Liver (tissue), 3 donors: ENCODE measurements at regions not wholly inside any gene's neighbourhood (a gene's known extent, or its start where the extent isn't known, plus 50 kb on each side); places are given as distances from the start of the nearest gene placed in this dataset.

Source experiments
- EGR1 ChIP-seq, 2 donors: IDR thresholded peaks; 2 replicates each; pipeline ENCODE4 v1.6.1; 2016 to 2018; ENCODE audit warnings: antibody characterized with exemption in 2 of 2, low read depth in 2 of 2
- HNF4G ChIP-seq: IDR thresholded peaks from 2 replicates; pipeline ENCODE4 v1.6.1; 2016; ENCODE audit warnings: antibody characterized with exemption
- JUND ChIP-seq, 2 donors: IDR thresholded peaks; 2 replicates each; pipeline ENCODE4 v1.6.1; 2016; ENCODE audit warnings: antibody characterized with exemption in 2 of 2
- RAD21 ChIP-seq, 2 donors: IDR thresholded peaks; 2 replicates each; pipeline ENCODE4 v1.6.1; 2016; ENCODE audit warnings: antibody characterized with exemption in 2 of 2, mild to moderate bottlenecking in 2 of 2
- RXRA ChIP-seq, 2 donors: IDR thresholded peaks; 2 replicates each; pipeline ENCODE4 v1.6.1; 2017 to 2018; ENCODE audit warnings: antibody characterized with exemption in 2 of 2, mild to moderate bottlenecking in 1 of 2
- SP1 ChIP-seq: IDR thresholded peaks from 2 replicates; pipeline ENCODE4 v1.6.1; 2018; ENCODE audit warnings: antibody characterized with exemption, mild to moderate bottlenecking
- TAF1 ChIP-seq: conservative IDR thresholded peaks from 2 replicates; pipeline ENCODE4 v1.6.1; 2016; ENCODE audit warnings: antibody characterized with exemption, mild to moderate bottlenecking
- YY1 ChIP-seq: IDR thresholded peaks from 2 replicates; pipeline ENCODE4 v1.6.1; 2016; ENCODE audit warnings: antibody characterized with exemption, mild to moderate bottlenecking
- TF ChIP-seq, protein P1 (sequence below): fragments of 150-350 bp; IDR thresholded peaks from 2 replicates; pipeline ENCODE4 v1.5.1; 2017; ENCODE audit warnings: improper control_type of control experiment, low read depth, low read length; ENCODE audit not compliant: missing input control
- TF ChIP-seq, protein P2 (sequence below): IDR thresholded peaks from 2 replicates; pipeline ENCODE4 v1.6.1; 2016; ENCODE audit warnings: antibody characterized with exemption, mild to moderate bottlenecking
- TF ChIP-seq, protein P3 (sequence below): IDR thresholded peaks from 2 replicates; pipeline ENCODE4 v1.6.1; 2016; ENCODE audit warnings: antibody characterized with exemption
- TF ChIP-seq, protein P4 (sequence below): IDR thresholded peaks from 2 replicates; pipeline ENCODE4 v1.6.1; 2016; ENCODE audit warnings: antibody characterized with exemption
- TF ChIP-seq, protein P5 (sequence below): IDR thresholded peaks from 2 replicates; pipeline ENCODE4 v1.6.1; 2016; ENCODE audit warnings: antibody characterized with exemption
- donor health status: healthy.
- donor health status: healthy.

DNA sequence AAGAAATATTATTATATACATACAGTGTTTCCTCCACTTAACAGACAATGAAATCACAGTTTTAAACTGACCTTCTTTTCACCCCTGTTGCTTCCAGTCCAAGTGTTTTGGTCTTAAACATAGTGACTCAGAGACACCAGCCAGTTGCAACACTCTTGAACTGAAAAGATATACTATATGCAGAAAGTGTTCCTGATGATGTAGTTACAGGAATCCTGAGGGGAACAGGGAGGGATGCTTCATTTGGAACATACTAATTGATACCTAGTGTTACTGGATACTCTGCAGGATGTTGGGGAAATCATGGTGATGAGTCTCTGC, 420.8 kb downstream of the CCDC91 start:
- TF ChIP-seq, protein P1, sequence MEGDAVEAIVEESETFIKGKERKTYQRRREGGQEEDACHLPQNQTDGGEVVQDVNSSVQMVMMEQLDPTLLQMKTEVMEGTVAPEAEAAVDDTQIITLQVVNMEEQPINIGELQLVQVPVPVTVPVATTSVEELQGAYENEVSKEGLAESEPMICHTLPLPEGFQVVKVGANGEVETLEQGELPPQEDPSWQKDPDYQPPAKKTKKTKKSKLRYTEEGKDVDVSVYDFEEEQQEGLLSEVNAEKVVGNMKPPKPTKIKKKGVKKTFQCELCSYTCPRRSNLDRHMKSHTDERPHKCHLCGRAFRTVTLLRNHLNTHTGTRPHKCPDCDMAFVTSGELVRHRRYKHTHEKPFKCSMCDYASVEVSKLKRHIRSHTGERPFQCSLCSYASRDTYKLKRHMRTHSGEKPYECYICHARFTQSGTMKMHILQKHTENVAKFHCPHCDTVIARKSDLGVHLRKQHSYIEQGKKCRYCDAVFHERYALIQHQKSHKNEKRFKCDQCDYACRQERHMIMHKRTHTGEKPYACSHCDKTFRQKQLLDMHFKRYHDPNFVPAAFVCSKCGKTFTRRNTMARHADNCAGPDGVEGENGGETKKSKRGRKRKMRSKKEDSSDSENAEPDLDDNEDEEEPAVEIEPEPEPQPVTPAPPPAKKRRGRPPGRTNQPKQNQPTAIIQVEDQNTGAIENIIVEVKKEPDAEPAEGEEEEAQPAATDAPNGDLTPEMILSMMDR: no peak
- TF ChIP-seq, protein P2, sequence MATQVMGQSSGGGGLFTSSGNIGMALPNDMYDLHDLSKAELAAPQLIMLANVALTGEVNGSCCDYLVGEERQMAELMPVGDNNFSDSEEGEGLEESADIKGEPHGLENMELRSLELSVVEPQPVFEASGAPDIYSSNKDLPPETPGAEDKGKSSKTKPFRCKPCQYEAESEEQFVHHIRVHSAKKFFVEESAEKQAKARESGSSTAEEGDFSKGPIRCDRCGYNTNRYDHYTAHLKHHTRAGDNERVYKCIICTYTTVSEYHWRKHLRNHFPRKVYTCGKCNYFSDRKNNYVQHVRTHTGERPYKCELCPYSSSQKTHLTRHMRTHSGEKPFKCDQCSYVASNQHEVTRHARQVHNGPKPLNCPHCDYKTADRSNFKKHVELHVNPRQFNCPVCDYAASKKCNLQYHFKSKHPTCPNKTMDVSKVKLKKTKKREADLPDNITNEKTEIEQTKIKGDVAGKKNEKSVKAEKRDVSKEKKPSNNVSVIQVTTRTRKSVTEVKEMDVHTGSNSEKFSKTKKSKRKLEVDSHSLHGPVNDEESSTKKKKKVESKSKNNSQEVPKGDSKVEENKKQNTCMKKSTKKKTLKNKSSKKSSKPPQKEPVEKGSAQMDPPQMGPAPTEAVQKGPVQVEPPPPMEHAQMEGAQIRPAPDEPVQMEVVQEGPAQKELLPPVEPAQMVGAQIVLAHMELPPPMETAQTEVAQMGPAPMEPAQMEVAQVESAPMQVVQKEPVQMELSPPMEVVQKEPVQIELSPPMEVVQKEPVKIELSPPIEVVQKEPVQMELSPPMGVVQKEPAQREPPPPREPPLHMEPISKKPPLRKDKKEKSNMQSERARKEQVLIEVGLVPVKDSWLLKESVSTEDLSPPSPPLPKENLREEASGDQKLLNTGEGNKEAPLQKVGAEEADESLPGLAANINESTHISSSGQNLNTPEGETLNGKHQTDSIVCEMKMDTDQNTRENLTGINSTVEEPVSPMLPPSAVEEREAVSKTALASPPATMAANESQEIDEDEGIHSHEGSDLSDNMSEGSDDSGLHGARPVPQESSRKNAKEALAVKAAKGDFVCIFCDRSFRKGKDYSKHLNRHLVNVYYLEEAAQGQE: no peak
- TF ChIP-seq RAD21 (IDR thresholded peaks at IDR 0.05): no peak
- TF ChIP-seq EGR1 (IDR thresholded peaks at IDR 0.05; ENCODE audit: low read depth in 2 of 2): no peak
- no peak for TF ChIP-seq YY1
- no peak for TF ChIP-seq SP1
- no peak for TF ChIP-seq TAF1
- TF ChIP-seq, protein P3, sequence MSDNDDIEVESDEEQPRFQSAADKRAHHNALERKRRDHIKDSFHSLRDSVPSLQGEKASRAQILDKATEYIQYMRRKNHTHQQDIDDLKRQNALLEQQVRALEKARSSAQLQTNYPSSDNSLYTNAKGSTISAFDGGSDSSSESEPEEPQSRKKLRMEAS: no peak
- TF ChIP-seq JUND (IDR thresholded peaks at IDR 0.05): no peak
- no peak for TF ChIP-seq HNF4G
- TF ChIP-seq RXRA (IDR thresholded peaks at IDR 0.05): no peak
- TF ChIP-seq, protein P4, sequence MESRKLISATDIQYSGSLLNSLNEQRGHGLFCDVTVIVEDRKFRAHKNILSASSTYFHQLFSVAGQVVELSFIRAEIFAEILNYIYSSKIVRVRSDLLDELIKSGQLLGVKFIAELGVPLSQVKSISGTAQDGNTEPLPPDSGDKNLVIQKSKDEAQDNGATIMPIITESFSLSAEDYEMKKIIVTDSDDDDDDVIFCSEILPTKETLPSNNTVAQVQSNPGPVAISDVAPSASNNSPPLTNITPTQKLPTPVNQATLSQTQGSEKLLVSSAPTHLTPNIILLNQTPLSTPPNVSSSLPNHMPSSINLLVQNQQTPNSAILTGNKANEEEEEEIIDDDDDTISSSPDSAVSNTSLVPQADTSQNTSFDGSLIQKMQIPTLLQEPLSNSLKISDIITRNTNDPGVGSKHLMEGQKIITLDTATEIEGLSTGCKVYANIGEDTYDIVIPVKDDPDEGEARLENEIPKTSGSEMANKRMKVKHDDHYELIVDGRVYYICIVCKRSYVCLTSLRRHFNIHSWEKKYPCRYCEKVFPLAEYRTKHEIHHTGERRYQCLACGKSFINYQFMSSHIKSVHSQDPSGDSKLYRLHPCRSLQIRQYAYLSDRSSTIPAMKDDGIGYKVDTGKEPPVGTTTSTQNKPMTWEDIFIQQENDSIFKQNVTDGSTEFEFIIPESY: no peak
- TF ChIP-seq, protein P5, sequence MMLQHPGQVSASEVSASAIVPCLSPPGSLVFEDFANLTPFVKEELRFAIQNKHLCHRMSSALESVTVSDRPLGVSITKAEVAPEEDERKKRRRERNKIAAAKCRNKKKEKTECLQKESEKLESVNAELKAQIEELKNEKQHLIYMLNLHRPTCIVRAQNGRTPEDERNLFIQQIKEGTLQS: no peak
